ENCODE measurements at regions not wholly inside any gene's neighbourhood (a gene's known extent, or its start where the extent isn't known, plus 50 kb on each side); places are given as distances from the start of the nearest gene placed in this dataset.

- DNase-seq (ENCODE audit: low read depth, low spot score) = no peak
- Histone ChIP-seq H3K27me3 (ENCODE audit: control insufficient read depth in 2 of 2, insufficient read depth in 2 of 2, low read length in 2 of 2) (no peaks in the 10 kb centered on the region), H3K27ac (ENCODE audit: insufficient read depth, low read depth, low read length) (no peak overlapping the region), H3K4me1 (ENCODE audit: control insufficient read depth, extremely low read depth, insufficient read depth, low read length) (no peaks in the 10 kb centered on the region), H3K36me3 (ENCODE audit: control insufficient read depth in 2 of 2, extremely low read depth in 1 of 2, insufficient read depth in 2 of 2, low read length in 2 of 2) (no peaks in the 10 kb centered on the region), H3K79me2 (ENCODE audit: control insufficient read depth, insufficient read depth, low read length) (no peaks in the 10 kb centered on the region), H3K4me2 (ENCODE audit: insufficient read depth, low read length) (no peak overlapping the region), H3K9me1 (replicated peaks; ENCODE audit: control insufficient read depth, extremely low read depth, insufficient read depth, low read length) (no peaks in the 10 kb centered on the region), H4K20me1 (replicated peaks; ENCODE audit: control insufficient read depth, extremely low read depth, insufficient read depth, low read length) (no peaks in the 10 kb centered on the region), H3K9ac (replicated peaks; ENCODE audit: extremely low read depth, insufficient read depth, low read length) (no peak overlapping the region), H3K4me3 (replicated peaks in 1 of 3; ENCODE audit: insufficient read depth in 1 of 3, low read depth in 1 of 3, low read length in 3 of 3) (no peak overlapping the region), H3K9me3 (replicated peaks; ENCODE audit: control insufficient read depth, insufficient read depth, low read length) (no peaks in the 10 kb centered on the region), H2AFZ (ENCODE audit: low read depth, low read length) (no peak overlapping the region)
- POLR2A ChIA-PET = no interaction called here
- FAIRE-seq = no peak
- no TSS peak for BruUV-seq (replicated peaks)
- CTCF ChIA-PET = no interaction called here
- intact Hi-C loops (cut with micrococcal nuclease) (no loop called here), dilution Hi-C loops (cut with MboI; ENCODE audit: extremely low pct_ligation_motif_present, low sequenced_read_pairs) (no loop called here)
- TF ChIP-seq MYC (IDR thresholded peaks at IDR 0.05; ENCODE audit: low read depth, low read length) = no peak
- no peak for TF ChIP-seq POLR2A (IDR thresholded peaks at IDR 0.05; ENCODE audit: low read depth, low read length)
- TF ChIP-seq GATA2 (IDR thresholded peaks at IDR 0.05; ENCODE audit: insufficient read depth, insufficient read length, low read depth, low read length) = no peak
- no peak for TF ChIP-seq MAX (IDR thresholded peaks at IDR 0.05; ENCODE audit: insufficient read depth, insufficient read length)
- no peak for TF ChIP-seq POLR2AphosphoS5 (IDR thresholded peaks at IDR 0.05; ENCODE audit: insufficient read depth, low read depth, low read length)
- TF ChIP-seq EZH2 (IDR thresholded peaks at IDR 0.05; ENCODE audit: borderline replicate concordance, low read depth, low read length, severe bottlenecking) = no peak
- TF ChIP-seq FOS (IDR thresholded peaks at IDR 0.05; ENCODE audit: borderline replicate concordance, insufficient read depth, low read length) = no peak
- TF ChIP-seq JUN (IDR thresholded peaks at IDR 0.05; ENCODE audit: borderline replicate concordance, insufficient read depth, insufficient read length, low read depth) = no peak
- TF ChIP-seq CTCF (IDR thresholded peaks at IDR 0.05; ENCODE audit: extremely low read depth in 1 of 2, insufficient read depth in 1 of 2, low read depth in 1 of 2, low read length in 2 of 2) = no peak
Measured at GRCh38 chr16:51987519-51987918, 559.4 kb downstream of the TOX3 start.

Measured in endothelial cell of umbilical vein (primary cell).